Fibroblast of mammary gland (primary cell): ENCODE measurements at regions not wholly inside any gene's neighbourhood (a gene's known extent, or its start where the extent isn't known, plus 50 kb on each side); places are given as distances from the start of the nearest gene placed in this dataset.

Source experiments
- DNase-seq: peaks from one replicate; pipeline ENCODE4 v3.0.0-alpha.2; 2010; ENCODE audit warnings: low read depth
- H3K4me3 ChIP-seq: 2 replicates; pipeline ENCODE4 v1.5.1; 2011; ENCODE audit warnings: low read depth, mild to moderate bottlenecking, low read length, moderate library complexity; ENCODE audit not compliant: control insufficient read depth
- TF ChIP-seq, protein P1 (sequence below): conservative IDR thresholded peaks from 2 replicates; pipeline ENCODE4 v1.5.1; 2011; ENCODE audit warnings: low read depth, low read length, inconsistent platforms; ENCODE audit not compliant: control insufficient read depth, insufficient read depth

- TF ChIP-seq, protein P1, sequence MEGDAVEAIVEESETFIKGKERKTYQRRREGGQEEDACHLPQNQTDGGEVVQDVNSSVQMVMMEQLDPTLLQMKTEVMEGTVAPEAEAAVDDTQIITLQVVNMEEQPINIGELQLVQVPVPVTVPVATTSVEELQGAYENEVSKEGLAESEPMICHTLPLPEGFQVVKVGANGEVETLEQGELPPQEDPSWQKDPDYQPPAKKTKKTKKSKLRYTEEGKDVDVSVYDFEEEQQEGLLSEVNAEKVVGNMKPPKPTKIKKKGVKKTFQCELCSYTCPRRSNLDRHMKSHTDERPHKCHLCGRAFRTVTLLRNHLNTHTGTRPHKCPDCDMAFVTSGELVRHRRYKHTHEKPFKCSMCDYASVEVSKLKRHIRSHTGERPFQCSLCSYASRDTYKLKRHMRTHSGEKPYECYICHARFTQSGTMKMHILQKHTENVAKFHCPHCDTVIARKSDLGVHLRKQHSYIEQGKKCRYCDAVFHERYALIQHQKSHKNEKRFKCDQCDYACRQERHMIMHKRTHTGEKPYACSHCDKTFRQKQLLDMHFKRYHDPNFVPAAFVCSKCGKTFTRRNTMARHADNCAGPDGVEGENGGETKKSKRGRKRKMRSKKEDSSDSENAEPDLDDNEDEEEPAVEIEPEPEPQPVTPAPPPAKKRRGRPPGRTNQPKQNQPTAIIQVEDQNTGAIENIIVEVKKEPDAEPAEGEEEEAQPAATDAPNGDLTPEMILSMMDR, result no peak
- no peak overlapping the region for H3K4me3 ChIP-seq
- DNase-seq, result no peak
These were observed 450.3 kb upstream of the PSMD7 start for GRCh38 chr16:73846356-73846755.

DNA sequence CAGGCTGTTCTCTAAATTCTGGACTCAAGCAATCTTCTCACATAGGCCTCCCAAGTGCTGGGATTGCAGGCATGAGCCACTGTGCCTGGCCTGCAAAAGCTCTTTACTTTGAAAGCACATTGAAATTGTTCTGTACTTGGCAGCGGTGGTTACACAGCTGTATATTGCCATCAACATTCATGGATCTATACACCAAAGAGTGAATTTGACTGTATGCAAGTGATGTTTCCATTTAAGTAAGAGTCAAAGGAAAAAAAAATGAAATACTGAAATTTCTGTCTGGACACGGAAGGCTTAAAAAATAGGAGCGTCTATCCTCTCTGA lies 450.6 kb upstream of the PSMD7 start:
- no peak overlapping the region for H3K4me3 ChIP-seq
- DNase-seq, result no peak
- TF ChIP-seq, protein P1, result no peak

DNA sequence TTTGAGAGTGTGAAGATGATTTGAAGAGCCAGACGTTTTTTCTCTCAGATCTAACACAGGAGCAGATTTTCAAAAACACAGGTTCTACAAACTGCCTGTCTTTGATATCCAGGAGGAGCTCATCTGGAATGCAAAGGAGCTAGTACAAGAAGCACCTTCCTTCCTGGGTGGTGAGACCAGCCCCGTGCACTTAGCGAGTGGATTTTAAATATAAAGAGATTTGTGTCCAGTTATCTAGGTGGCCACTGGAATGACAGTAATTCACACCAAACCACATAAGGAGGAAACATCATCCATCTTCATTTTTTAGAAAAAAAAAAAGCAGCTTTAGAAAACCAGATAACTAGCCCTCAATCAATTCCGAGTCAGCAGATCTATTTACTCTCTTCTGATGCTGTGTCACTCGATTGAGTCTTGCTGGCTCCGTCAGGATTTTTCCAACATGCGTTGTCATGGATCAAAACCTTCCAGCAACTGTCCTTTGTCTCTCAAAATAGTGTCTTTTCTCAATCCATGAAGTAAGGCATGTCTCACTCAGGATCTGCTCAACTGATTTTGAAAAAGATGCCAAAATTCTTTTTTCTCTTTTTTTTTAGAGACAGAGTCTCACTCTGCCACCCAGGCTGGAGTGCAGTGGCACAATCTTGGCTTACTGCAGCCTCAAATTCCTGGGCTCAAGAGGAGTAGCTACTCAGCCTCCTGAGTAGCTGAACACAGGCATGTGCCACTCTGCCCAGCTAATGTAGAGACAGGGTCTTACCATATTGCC lies 451.2 kb upstream of the PSMD7 start:
- TF ChIP-seq, protein P1, result no peak
- DNase-seq, result no peak

DNA sequence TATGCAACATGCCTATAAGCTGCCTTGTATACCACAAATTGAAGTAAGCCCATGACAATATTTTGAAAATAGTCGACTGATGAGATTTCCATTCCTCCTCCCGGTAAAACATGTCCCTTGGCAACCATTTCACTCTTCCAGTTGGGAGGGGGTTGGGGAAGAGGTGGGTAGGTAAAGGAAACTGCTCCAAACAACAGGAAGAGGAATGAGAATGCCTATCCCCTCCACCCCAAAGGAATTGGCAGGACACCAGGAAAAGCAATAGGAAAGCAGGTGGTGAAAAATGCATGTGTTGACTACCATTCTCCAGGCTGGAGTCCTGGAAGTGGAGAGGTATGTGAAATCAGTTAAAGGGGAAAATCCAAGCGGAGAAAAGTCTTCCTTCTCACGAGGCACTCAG lies 455.9 kb upstream of the PSMD7 start:
- no peak for DNase-seq
- TF ChIP-seq, protein P1, result no peak
- H3K4me3 ChIP-seq, result no peak overlapping the region

More for the DNA sequence above, 451.2 kb upstream of the PSMD7 start:
- no peak overlapping the region for H3K4me3 ChIP-seq

DNA sequence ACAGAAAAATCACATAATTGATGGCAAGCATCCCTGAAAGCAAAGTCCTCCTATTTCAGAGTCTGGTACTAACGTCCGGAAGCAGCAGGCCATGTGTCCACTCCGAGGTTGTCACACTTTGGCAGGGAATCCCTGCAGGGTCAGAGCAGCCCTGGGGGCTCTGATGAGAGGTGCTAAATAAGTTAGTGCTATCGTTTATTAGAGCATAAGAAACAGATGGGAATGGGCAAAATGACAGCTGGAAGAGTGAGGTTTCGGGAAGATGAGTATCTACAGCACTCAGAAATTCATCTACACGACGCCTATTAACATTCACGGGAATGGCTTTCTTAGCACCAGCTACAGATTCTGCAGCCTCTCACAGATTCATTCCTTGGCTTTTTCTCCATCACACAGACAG lies 465.4 kb upstream of the PSMD7 start:
- TF ChIP-seq, protein P1, result no peak
- DNase-seq, result no peak
- H3K4me3 ChIP-seq, result no peak overlapping the region

- TF ChIP-seq, protein P1, result no peak
- no peak for DNase-seq
- H3K4me3 ChIP-seq, result no peak overlapping the region
These were observed 473.3 kb upstream of the PSMD7 start for GRCh38 chr16:73823205-73823849.
